T-helper 1 cell treated with Interleukin-12 subunit alpha and Interleukin-12 subunit beta and Interleukin-4 antibody, amounts not matched to agents 30 ng/mL and 1 ng/mL, for 36 hours (primary cell): ENCODE measurements at regions not wholly inside any gene's neighbourhood (a gene's known extent, or its start where the extent isn't known, plus 50 kb on each side); places are given as distances from the start of the nearest gene placed in this dataset.

Experiments
- intact Hi-C: fragments of 100-400 bp; cut with micrococcal nuclease; formaldehyde crosslinking; loops from one replicate; pipeline ENCODE4 v1.15.1; 2024

DNA sequence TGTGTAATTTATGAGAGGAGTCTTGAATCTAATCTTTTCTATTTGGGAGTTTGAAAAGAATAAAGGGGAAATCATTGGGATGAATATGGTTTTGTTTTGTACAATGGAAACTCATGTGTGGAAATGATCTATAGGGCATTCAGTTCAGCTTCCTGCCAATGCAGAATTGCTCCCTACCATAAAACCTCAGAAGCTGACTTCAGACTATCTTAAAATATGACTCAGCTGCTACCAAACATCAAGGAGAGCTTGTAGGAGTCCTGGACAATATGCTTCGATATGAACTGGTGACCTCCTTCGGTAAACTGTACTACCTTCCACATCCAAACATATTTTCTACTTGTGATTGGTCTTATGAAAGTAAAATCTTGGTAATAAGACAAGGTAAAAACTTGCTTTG, 160.6 kb downstream of the CAPZA3 start:
- intact Hi-C loops = no loop called here

DNA sequence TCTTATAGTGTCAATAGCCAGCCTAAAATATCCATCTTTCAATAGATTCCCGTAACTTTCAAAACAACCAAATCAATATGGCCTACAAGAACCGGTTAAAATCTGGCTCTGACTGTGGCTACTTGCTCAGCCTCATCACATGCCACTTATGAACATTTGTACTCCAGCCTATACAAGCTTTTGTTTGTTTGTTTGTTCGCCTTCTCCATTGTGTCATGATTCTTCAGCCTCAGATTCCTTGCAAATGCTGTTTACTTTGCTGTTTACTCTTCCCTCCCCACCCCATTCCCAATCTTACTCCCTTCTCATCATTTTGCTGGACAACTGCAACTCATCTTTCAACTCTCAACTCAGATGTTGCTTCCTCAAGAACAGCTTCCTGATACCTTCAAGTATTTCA, 161.2 kb downstream of the CAPZA3 start:
- intact Hi-C loops = no loop called here

DNA sequence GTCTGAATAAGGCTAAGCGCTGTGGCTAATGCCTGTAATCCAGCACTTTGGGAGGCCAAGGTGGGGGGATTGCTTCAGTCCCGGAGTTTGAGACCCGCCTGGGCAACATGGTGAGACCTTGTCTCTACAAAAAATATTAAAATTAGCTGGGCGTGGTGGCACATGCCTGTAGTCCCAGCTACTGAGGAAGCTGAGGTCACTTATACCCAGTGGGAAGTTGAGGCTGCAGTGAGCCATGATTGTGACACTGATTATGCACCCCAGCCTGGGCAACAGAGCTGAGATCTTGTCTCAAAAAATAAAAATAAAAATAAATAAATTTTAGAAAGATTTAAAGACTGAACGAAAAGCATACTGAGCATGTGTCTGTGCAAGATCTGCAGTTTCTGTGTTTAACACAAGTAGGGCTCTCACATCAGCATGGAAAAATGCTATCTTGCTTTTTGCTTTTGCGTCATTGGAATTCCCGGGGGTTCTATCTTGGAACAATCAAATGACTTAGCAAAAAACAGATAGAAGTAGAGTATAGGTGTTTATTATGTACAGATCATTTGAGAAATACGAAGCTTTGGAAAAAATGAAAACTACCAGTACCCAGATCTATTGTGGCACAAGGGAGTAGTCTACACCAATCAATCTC, 161.9 kb downstream of the CAPZA3 start:
- intact Hi-C loops = no loop called here

DNA sequence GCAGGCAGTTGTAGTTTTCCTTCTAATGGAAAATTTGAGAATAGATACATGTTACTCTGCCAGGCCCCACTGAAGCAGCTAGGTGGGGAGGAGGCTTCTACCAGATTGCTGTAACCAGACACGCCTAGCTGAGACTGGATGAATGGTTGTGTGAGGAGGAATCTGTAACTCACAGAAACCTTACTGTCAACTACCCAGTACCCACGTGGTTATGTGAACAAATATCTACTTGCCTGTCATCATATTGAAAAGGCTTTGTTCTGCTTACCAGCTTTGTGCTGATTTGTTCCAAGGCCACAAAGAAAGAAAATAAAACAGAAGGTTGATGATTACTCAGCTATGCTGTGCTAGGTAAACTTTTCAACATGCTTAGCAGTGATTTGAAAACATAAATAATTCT, 167.2 kb downstream of the CAPZA3 start:
- intact Hi-C loops = no loop called here

DNA sequence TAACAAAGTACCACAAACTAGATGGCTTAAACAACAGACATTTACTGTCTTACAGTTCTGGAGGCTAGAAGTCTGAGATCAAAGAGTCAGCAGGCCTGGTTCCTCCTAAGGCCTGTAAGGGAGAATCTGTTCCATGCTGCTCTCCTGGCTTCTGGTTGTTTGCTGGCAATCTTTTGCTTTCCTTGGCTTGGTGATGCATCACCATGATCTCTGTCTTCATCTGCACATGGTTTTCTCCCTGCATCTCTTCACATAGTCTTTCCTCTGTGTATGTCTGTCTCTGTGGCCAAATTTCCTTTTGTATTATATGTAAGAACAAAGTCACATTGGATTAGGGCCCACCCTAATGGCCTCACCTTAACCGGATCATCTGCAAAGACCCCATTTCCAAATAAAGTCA, 168.5 kb downstream of the CAPZA3 start:
- intact Hi-C loops = no loop called here

DNA sequence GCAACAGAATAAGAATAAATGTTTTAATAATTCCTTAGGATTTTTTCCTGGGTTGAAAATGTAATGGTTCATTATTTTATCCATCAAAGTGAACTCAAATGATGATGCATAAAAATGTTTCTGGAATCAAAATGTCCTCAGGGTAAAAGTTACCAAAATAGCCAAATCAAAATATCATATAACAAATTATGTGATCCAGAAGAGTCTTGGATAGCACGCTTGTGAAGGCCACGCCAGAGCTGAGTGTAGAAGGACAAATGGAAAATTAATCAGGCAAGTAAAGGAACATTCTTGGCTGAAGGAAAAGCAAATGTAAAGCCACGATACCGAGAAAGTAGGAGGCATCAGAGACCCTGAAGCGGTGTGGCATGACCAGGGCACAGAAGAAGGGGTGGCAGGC, 169.2 kb downstream of the CAPZA3 start:
- intact Hi-C loops = no loop called here

DNA sequence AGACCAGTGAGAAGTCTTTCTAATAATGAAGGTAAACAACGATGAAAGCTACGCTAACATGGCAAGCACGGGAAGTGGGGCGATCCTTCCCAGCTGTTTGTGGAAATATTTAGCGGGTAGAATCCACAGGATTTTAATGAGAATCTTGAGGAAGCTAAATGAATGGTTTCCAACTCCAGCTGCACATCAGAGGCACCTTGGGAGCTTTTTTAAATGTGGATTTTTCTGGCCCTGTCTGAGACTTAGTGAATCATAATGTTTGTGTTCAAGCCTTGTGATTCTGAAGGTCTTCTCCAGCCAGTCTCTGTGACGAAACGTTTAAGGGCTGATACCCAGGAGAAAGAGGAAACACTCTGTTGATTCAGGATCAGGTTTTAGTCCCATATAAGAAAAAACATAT, 169.8 kb downstream of the CAPZA3 start:
- intact Hi-C loops = no loop called here

DNA sequence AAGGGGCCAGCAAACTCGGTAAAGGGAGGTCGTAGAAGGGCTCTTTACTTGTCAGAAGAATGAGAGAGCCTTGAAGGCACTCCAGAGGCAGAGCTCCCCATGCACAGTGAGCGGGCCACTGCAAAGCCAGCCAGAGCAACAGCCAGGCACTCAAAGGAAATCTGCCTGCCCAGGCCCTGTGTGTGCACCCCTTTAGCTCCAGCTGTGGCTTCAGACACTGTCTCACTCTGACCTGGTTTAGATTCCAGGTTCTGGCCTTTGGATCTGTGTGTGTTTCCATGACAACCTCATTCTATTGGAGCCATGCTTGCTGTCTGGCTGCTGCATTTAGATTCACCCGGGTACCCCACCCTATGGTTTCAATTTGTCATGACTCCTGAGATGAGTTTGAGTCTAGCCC, 170.3 kb downstream of the CAPZA3 start:
- intact Hi-C loops = no loop called here

DNA sequence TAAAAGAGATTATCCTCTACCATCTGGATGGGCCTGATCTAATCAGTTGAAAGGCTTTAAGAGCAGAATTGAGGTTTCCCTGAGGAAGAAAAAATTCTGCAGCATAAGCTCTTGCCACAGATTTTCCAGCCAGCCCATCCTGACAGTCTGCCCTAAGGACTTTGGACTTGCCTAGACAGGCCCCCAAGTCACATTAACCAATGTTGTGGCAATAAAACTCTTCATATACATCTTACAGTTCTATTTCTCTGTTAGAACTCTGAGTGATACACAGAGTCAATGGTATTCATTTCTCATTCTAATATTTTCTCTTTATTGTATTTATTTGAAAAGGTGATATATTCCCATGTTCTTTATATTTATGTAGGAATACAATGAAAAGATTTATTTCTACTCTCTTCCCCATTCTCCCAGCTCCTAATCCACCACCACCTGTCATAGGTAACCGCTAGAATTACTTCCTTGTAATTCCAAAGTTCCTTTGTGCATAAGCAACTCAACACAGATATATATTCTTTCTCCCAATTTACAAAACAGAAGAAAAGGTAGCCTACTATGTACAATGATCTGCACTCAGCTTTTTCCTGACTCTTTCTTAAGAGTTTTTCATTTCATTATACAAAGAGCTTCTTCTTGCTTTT, 182.1 kb downstream of the CAPZA3 start:
- intact Hi-C loops = no loop called here

DNA sequence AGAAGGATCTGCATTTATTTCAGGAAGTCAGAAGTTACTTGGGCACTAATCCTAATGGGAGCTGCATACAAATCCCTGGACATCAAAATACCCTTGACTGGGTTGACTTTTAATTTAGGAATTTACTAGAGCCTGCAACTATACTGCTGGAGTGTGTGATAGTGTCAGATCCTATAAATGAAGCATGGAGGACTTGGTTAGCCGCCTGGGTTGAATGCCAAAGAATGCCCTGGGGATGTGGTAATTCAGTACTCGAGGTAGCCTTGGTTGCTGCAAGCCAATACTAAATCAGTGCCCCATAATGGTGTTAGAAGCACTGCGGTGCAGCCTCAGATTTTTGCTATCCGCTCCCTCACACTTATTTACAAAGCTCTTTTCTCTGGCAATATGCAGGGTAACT, 184.9 kb downstream of the CAPZA3 start:
- intact Hi-C loops = no loop called here

DNA sequence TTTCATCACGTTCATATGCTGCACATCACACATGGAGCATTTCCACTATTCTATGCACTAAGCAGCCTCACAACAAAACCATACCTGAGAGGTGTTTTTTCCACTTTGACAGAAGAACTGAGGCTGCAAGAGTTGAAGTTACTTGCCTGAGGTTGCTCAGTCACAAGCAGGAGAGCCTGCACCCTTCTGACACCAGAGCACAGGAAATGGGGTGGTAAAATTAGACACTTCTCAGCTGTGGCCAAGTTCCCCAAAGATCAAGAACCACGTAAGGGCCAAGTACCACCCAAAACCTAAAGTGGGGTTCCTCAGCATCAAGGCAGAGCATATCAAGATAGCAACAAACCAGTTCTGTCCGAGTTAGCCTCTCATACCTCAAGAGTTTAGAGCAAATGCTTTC, 185.8 kb downstream of the CAPZA3 start:
- intact Hi-C loops = no loop called here

DNA sequence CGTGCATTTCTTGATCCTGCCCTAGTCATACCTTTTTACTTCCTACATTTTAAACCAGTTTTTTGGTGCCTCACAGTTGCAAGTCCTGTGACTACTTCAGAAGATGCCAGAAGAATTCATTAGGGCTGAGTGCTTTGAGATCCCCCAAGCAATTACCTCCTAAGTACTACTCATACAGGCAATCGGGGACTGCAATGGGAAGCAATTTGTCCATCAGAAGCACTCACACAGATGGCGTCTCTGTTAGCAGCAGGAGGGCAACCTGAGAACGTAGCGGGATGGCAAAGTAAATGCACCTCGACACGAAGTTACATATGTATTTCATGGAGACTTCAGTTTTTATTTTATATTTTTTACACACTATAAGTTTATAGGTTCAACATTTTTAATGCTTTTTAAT, 188.3 kb downstream of the CAPZA3 start:
- intact Hi-C loops = no loop called here

DNA sequence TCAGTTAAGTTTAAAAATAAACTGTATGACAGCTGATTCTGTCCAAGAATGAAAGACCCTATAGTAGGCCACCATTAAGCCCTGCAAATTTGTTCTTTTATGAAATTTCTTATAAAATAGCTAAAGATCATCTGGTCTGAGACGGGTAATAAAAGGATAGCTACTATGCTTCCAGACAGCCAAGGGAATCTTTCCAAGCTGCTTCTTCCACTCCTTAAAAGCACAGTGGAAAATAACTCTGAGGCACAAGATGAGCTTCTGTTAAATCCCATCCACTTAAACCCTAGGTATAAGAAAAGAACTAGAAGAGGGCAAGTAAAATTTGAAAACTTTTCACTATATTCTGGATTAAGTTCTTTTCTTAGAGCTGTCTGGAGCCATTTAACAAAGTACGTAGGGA, 194.3 kb downstream of the CAPZA3 start:
- intact Hi-C loops = no loop called here

DNA sequence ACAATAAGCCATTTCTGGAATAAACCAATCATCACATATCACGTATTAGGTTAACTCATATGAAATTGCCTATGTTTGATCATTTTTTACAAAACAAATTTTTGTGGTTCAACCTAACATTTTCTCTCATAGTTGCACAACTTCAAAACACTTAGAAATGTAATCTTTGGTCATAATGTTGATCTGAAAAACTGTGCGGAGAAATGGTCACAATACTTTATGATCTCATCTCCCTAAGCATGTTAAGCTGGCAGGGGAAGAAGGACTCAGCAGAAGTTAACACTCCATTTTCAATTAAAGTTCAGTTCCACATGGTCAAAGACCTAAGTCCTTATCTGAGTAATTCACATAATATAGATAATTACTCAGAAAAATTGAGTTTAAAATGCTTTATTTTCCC, 194.8 kb downstream of the CAPZA3 start:
- intact Hi-C loops = no loop called here

DNA sequence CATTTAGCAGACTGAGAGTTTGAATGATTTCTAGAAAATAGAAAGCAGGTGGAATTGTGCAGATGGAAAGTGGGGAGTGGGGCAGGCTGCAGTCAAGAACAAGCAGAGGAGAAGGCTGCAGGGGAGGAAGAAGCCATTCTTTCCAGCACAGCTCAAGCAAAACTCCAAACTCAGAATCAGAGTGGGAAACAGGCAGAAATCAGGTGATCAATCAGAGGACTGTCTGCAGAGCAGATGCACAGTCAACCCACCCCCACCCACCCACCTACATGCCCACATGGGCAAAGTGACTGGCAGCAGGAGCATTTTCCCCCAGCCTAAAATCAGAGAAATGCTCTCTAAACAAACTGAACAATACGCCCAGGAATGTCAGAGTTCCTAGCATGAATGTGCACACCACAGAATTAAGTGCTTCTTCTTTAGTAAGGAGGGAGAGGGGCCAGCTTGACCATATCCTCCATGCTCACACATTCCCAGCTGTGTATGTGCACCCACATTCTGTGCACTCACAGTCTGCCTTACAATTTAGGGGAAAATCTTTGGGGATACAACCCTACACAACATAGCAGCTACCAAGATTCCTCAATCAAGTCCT, 194.1 kb upstream of the PLEKHA5 start:
- intact Hi-C loops = no loop called here

DNA sequence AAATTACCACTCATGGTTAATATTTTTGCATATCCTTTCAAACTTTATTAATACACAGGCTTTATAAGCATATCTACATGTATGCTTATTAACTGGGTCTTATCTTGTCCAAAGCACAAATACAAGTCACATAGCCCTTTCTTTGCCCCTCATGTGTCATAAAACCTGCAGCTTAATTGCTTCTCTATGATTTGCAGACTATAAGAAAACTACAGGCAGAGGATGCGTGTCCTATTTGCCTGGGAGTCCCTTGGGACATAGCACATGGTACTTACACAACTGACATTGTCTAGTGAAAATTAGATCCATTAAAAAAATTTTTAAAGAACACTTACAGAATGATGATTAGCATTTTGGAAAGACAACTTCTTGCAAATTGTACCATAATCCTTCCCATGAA, 190.5 kb upstream of the PLEKHA5 start:
- intact Hi-C loops = no loop called here

DNA sequence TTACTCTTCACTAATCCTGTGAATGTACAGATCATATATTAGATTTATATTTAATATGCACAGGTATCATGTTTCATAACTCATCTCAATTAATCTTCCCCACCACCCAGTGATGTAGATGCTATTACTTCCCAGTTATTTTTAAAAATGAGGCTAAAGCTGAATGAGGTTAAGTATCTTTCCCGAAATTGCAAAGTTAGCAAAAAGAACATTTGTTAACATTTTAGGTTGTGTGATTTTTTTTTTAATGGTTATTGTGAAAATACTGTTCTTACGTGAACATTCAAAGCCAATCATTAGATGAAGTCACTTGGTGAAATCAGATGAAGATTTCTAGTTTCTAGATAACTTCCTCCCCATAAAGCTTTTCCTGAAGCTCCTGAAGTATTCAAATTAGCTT, 186.9 kb upstream of the PLEKHA5 start:
- intact Hi-C loops = no loop called here

DNA sequence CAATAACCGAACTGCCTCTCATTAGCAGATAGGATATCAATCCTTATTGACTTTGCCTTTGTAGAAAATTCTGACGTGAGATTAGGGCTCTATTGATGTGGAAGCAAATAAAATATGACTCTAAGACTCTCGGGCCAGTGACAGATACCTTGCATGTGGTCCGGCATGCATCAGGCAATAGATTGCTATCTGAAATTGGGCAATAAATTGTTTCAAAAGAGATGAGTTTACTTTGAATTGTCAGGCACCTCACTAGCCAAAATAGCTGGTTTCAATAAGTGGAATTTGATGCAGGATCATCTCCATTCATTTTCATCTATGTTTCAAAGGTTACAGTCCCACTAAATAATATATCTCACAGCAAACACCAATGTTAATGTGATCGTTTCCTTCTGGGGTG, 186.3 kb upstream of the PLEKHA5 start:
- intact Hi-C loops = no loop called here

DNA sequence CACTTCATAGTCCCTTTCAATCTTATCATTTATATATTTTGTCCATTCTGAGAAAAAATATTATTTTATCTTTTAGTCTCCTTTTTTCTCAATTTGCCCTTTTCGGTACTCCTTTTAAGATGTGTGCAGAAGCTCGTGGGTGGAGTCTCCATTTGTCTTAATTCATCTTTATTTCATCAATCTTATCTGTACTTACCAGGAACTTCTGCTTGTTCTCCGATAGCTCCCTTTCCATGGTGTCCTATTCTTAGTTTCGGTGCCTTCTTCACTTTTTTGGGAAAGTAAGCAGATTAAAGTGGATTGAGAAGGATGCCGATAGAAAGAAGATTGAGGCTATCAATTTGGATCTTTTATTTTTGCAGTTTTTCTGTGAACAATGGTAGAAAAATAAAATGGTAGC, 183.4 kb upstream of the PLEKHA5 start:
- intact Hi-C loops = no loop called here

DNA sequence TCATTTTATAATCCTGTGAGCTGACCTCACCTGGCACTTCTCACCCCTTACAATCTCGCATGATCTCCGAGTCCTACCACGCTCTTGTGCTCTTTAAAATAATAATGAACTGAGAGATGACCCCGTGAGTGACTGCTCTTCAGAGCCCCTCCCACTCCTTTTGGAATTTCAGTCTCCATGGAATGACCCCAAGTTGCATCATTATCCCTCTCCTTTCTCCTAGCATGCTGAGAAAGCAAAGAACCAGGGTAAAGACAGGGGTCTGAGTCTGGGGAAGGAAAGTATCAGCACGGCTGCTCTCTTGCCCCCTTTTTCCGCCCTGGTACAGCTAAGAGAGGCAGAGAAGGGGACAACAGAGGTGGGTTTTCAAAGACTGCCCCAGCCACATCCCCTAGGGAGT, 178.3 kb upstream of the PLEKHA5 start:
- intact Hi-C loops = no loop called here

DNA sequence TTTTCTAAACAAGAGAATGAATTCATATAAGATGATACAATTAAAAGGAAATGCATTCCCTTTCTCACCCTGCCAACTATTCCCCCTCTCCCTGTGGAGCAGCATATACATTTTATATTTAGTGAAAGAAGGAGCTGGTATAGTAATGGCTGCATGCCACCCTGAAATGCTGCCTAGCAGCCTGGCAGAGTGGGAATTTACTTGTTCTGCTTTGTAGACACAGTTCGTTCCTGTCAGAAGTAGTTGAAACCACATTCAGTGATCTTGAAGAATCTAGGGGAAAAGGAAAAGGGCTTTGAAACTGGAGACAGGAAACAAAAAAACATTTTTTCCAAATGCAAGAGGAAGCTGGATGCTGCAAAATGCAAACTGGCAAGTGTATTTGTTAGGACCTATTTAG, 176.0 kb upstream of the PLEKHA5 start:
- intact Hi-C loops = no loop called here

DNA sequence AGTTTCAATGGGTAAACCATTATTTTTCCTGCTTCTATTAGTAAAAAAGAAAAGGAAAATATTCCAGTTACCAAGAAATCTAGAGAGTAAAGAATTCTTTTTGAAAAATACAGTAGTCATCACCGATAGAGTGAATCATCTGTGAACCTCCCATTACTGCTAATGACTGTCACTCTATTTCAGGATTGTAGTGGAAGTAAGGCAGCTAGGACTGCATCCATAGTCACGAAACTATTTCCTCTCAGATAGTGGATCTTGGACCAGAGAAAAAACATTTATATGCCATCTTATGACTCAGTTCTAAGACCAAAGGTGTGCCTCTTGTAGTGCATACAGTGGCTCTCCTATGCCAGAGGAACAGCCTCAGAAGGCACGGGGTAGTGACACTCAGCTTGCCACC, 173.9 kb upstream of the PLEKHA5 start:
- intact Hi-C loops = no loop called here

DNA sequence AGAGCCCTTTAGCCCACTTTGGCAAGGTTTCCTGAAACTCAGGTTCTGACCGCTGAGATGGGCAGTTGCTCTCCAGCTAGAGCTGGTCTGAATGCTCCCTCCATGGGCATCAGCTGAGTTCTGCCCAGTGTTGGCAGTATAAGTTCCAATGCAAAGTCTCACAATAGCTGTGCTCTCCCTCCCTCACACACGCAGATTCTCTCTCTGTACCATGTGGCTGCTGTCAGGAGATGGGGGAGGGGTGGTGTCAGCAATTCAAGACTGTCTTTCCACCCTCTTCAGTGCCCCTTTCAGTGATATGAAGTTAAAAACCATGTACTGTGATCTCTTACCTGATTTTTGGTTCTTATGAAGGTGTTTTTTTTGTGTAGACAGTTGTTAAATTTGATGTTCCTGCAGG, 164.3 kb upstream of the PLEKHA5 start:
- intact Hi-C loops = no loop called here
